Activated CD4-positive, alpha-beta T cell treated with anti-CD3 and anti-CD28 coated beads for 1 hour (primary cell): ENCODE measurements at regions not wholly inside any gene's neighbourhood (a gene's known extent, or its start where the extent isn't known, plus 50 kb on each side); places are given as distances from the start of the nearest gene placed in this dataset.

Experiments
- DNase-seq: peaks from one replicate; pipeline ENCODE4 v3.0.0-alpha.2; 2020

- DNase-seq, result no peak
These were observed 72.6 kb downstream of the RBFOX3 start for GRCh38 chr17:79538291-79538690.

GRCh38 chr17:79537686-79538085 lies 73.2 kb downstream of the RBFOX3 start:
- DNase-seq, result no peak

GRCh38 chr17:79537061-79537460 lies 73.8 kb downstream of the RBFOX3 start:
- DNase-seq, result no peak

DNA sequence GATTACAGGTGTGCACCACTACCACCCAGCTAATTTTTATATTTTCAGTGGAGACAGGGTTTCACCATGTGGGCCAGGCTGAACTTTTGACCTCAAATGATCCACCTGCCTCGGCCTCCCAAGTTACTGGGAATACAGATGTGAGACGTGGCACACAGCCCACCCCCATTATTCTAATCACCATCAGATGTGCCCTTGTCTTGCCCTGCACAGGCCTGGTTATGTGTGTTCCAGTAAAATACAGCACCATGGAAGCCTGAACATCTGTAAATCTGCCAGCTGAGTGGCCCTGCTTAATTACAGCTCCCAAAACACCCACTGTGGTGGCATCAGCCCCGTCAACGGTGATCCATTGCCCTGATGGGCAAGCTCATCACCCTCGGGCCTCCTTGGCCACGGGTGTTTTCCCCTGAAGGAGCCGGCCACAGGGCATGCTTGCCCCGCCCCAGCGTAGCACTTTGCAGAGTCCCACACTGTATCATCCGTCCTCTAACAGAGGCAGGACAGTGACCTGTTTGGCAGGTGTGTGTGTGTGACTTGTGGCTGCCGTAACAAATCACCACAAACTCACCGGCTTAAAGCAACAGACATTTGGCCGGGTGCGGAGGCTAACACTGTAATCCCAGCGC lies 74.5 kb downstream of the RBFOX3 start:
- no peak for DNase-seq

GRCh38 chr17:79535728-79536025 lies 75.2 kb downstream of the RBFOX3 start:
- DNase-seq, result no peak

DNA sequence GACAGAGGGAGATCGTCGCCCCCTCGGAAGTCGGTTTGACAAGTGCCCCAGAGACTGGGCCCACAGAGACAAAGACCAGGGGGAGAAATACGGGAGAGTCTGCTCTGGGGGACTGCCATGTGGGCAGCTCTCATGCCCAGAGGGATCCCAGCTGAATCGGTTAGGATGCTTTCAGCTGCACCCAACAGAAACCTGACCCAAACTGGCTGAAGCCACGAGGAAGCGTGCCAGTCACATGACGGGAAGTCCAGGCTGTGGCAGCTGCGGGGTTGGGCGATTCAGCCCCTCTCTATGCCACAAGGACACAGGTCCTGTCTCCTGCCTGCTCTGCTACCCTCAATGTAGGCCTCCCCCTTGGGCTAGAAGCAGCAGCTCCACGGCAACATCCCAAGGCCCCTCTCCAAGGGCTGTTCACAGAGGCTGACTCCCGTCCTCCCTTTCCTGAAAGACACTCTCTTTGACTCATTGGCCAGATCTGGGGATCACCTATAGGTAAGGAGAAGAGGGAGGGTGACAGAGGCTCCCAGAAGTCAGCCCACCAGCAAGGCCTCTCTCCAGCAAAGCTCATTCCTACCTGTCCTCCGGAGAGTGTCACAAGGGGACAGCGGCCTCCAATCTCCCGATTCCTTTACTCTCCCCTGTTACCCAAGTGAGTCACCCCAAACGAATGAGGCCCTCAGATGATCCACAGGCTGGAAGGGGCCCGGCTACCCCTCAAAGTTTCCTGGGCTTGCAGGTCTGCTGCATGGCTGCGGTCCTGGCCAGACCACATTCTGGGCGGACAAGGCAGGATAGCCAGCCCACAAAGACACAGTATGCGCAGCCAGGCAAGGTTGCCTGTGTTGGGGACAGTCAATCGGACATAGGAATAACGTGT lies 75.8 kb downstream of the RBFOX3 start:
- no peak for DNase-seq

GRCh38 chr17:79534111-79534510 lies 76.7 kb downstream of the RBFOX3 start:
- DNase-seq, result no peak

GRCh38 chr17:79533116-79533515 lies 77.7 kb downstream of the RBFOX3 start:
- DNase-seq, result no peak

DNA sequence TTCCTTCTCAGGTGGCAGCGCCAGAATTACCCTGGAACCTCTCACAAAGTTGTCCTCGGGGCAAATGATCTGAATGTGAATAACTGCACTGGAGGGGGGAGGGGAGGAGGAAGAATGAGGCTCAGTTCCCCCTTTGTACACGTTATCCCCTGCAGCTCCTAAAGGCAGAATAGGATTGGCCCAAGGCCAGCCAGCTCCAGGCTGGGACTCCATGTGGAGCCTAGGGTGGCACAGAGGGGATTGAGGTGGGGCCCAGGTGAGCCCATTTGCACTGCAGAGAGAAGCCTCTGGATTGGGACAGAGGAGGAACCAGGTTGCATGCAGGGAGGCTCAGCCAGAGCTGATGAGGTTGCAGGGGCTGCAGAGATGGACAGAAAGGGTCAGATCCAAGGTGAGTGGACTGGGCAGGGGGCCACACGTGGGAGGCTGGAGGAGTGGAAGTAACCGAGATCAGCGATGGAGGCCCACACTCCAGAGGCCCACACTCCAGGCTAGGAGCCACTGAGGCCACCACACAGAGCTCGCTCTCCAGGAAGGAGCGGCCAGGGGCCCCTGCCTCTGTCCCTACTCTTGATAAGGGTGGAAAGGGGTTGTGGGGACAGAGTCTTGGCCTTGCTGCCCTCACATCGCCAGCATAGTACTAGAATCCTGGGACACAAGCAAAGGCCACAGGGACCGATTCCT lies 78.6 kb downstream of the RBFOX3 start:
- DNase-seq, result no peak

GRCh38 chr17:79531191-79532095 lies 79.4 kb downstream of the RBFOX3 start:
- no peak for DNase-seq

GRCh38 chr17:79530361-79531105 lies 80.3 kb downstream of the RBFOX3 start:
- DNase-seq, result no peak

- DNase-seq, result no peak
These were observed 81.2 kb downstream of the RBFOX3 start for GRCh38 chr17:79529661-79530081.

GRCh38 chr17:79528592-79529125 lies 82.2 kb downstream of the RBFOX3 start:
- no peak for DNase-seq

DNA sequence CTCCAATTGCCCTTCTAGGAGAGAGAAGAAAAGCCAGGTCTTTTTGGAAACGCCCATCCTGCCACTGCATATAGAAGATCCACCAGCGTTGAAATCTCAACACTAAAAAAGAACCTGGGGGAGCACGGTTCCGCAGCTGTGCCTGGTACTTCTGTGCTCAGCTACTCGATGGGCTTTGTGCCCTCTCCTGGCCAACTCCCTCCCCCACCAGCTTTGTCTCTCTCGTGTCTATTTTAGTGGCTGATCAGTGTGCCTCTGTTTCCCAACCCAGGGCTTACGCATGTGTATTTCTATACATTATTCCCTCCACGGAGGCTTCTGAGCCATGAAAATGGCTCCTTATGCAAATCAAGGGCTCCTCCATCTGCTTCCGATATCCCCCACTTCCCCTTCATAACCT lies 83.5 kb downstream of the RBFOX3 start:
- DNase-seq, result no peak

GRCh38 chr17:79525793-79526677 lies 84.8 kb downstream of the RBFOX3 start:
- no peak for DNase-seq

- DNase-seq, result no peak
These were observed 86.4 kb downstream of the RBFOX3 start for GRCh38 chr17:79524213-79525187.

GRCh38 chr17:79522414-79522813 lies 88.4 kb downstream of the RBFOX3 start:
- no peak for DNase-seq

DNA sequence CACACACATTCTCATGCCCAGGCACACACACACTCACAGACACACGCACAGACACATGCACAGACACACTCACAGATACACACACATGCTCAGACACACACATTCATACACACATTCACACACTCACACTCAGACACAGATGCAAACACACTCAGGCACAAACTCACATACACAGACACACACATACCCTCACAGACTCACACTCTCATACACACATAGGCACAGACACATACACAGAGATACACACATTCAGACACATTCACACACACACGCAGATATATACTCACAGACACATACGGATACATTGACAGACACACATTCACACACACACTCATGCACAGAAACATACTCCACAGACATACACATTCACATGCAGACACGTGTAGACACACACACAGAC lies 89.6 kb downstream of the RBFOX3 start:
- DNase-seq, result no peak
